K562 (cell line): ENCODE measurements at regions not wholly inside any gene's neighbourhood (a gene's known extent, or its start where the extent isn't known, plus 50 kb on each side); places are given as distances from the start of the nearest gene placed in this dataset.

Experiments used
- ATAC-seq: fragments of 200-7000 bp; cut with Tn5 transposase; 3 replicates; pipeline ENCODE4 v1.9.1; 2020; ENCODE audit warnings: moderate library complexity
- BruUV-seq: library from RNA; stranded (reverse); fragments of 400-500 nt; replicated peaks from 2 replicates; lab custom pipeline; 2021; lab: Mats Ljungman, UMichigan
- CTCF ChIA-PET: fragments of 300-600 bp; formaldehyde crosslinking; extraction: SDS; loops from one replicate; lab custom pipeline; 2021; ENCODE audit warnings: low intra/inter-chr PET ratio; lab: Yijun Ruan, JAX
- POLR2A ChIA-PET: fragments of 300-600, 350-650 bp; sonication (Branson Sonifier 250); formaldehyde crosslinking; extraction: SDS; loops from one replicate; lab custom pipeline; 2021; ENCODE audit warnings: antibody characterized with exemption, inconsistent platforms; lab: Yijun Ruan, JAX
- DNase-seq, 4 experiments: peaks; one replicate each; pipeline versions ENCODE4 v3.0.0 to v3.0.0-alpha.2; 2011 to 2018; ENCODE audit warnings: low spot score in 3 of 4, mixed read lengths in 3 of 4; ENCODE audit errors: extremely low read depth in 1 of 4
- FAIRE-seq: peaks from 2 replicates; lab custom pipeline; 2011; peaks lifted over from hg19 to GRCh38; lab: Jason Lieb, UNC
- H2AFZ ChIP-seq: 2 replicates; pipeline ENCODE4 v1.6.0; 2011; ENCODE audit warnings: low read depth, low read length, control low read depth, inconsistent platforms
- H3K27ac ChIP-seq: fragments of 200-600 bp; 3 replicates; pipeline ENCODE4 v1.8.0; 2011; ENCODE audit warnings: low read depth, mild to moderate bottlenecking, control low read depth, inconsistent platforms, low read length, moderate library complexity, mixed read lengths; ENCODE audit errors: extremely low read depth
- H3K27me3 ChIP-seq, 2 experiments: fragments of 300-600 bp in 1 of 2; 2 replicates in 1 of 2; 3 replicates in 1 of 2; pipeline versions ENCODE4 v1.6.0 to v1.8.0; 2011; ENCODE audit warnings: inconsistent platforms in 2 of 2, low read length in 2 of 2, mild to moderate bottlenecking in 1 of 2, mixed read lengths in 1 of 2, moderate library complexity in 1 of 2; ENCODE audit not compliant: control insufficient read depth in 2 of 2, insufficient read depth in 2 of 2
- H3K36me3 ChIP-seq: fragments of 300-600 bp; 3 replicates; pipeline ENCODE4 v1.8.0; 2011; ENCODE audit warnings: mild to moderate bottlenecking, low read length, inconsistent platforms; ENCODE audit not compliant: control insufficient read depth, insufficient read depth
- H3K4me1 ChIP-seq, 2 experiments: fragments of 200-600 bp in 1 of 2; replicated peaks in 1 of 2; 2 replicates in 1 of 2; 3 replicates in 1 of 2; pipeline versions ENCODE4 v1.5.1 to v1.8.0; 2011; ENCODE audit warnings: inconsistent platforms in 2 of 2, low read length in 2 of 2, mild to moderate bottlenecking in 1 of 2, mixed read lengths in 1 of 2, moderate library complexity in 1 of 2; ENCODE audit not compliant: control insufficient read depth in 2 of 2, insufficient read depth in 2 of 2
- H3K4me2 ChIP-seq: 2 replicates; pipeline ENCODE4 v1.6.1; 2011; ENCODE audit warnings: low read length, control low read depth, inconsistent platforms, mixed read lengths; ENCODE audit not compliant: insufficient read depth
- H3K4me3 ChIP-seq: fragments of 200-600 bp; sonication (generic), shearing (Covaris generic); 2 replicates; pipeline ENCODE4 v1.5.1; 2016; ENCODE audit warnings: control low read depth, inconsistent platforms
- H3K79me2 ChIP-seq: fragments of 200-600 bp; 3 replicates; pipeline ENCODE4 v1.8.0; 2011; ENCODE audit warnings: low read length, inconsistent platforms; ENCODE audit not compliant: control insufficient read depth, insufficient read depth
- H3K9ac ChIP-seq, 2 experiments: 2 replicates each; pipeline versions ENCODE4 v1.6.0 to v1.6.1; 2011; ENCODE audit warnings: low read depth in 2 of 2, low read length in 2 of 2, control low read depth in 1 of 2, inconsistent platforms in 1 of 2, mild to moderate bottlenecking in 1 of 2, mixed read lengths in 1 of 2; ENCODE audit not compliant: insufficient read depth in 1 of 2
- H3K9me1 ChIP-seq: one replicate; pipeline ENCODE4 v1.6.0; 2011; ENCODE audit warnings: inconsistent platforms, mild to moderate bottlenecking, low read length, moderate library complexity; ENCODE audit not compliant: control insufficient read depth, insufficient read depth
- H3K9me3 ChIP-seq: replicated peaks from 2 replicates; pipeline ENCODE4 v1.5.1; 2011; ENCODE audit warnings: low read depth, low read length, inconsistent platforms; ENCODE audit not compliant: control insufficient read depth, insufficient read depth
- H4K20me1 ChIP-seq: replicated peaks from 2 replicates; pipeline ENCODE4 v1.6.1; 2011; ENCODE audit warnings: low read length, inconsistent platforms, mixed read lengths; ENCODE audit not compliant: control insufficient read depth, insufficient read depth
- ARID3B ChIP-seq: fragments of 250-450 bp; sonication (Bioruptor Pico); IDR thresholded peaks from 2 replicates; pipeline ENCODE4 v1.4.0; 2020; ENCODE audit warnings: borderline replicate concordance
- ATF7 ChIP-seq: fragments of 450-650 bp; IDR thresholded peaks from 2 replicates; pipeline ENCODE4 v1.7.1; 2014; ENCODE audit warnings: mild to moderate bottlenecking, moderate library complexity
- CBFA2T3 ChIP-seq: fragments of 450-650 bp; IDR thresholded peaks from 2 replicates; pipeline ENCODE4 v1.6.1; 2017
- CEBPB ChIP-seq: fragments of 450-650 bp; IDR thresholded peaks from 2 replicates; pipeline ENCODE4 v1.6.1; 2016; ENCODE audit warnings: missing genetic modification characterization, missing compliant biosample characterization
- GMEB1 ChIP-seq: fragments of 250-450 bp; sonication (Bioruptor Pico); IDR thresholded peaks from 2 replicates; pipeline ENCODE4 v1.4.0; 2020; ENCODE audit warnings: mild to moderate bottlenecking
- GTF2A2 ChIP-seq: IDR thresholded peaks from 2 replicates; pipeline ENCODE4 v1.6.1; 2016; ENCODE audit warnings: mild to moderate bottlenecking, missing genetic modification characterization, missing compliant biosample characterization
- LCOR ChIP-seq: sonication (generic); formaldehyde crosslinking; IDR thresholded peaks from 2 replicates; pipeline ENCODE4 v1.8.0; 2022; ENCODE audit warnings: mild to moderate bottlenecking, missing genetic modification reagents
- NFE2 ChIP-seq: IDR thresholded peaks from 2 replicates; pipeline ENCODE4 v1.6.1; 2014; ENCODE audit warnings: antibody characterized with exemption, low read depth
- RAD21 ChIP-seq, 2 experiments: fragments of 250-450 bp in 1 of 2; fragments of 450-650 bp in 1 of 2; sonication (Bioruptor Pico) in 1 of 2; formaldehyde crosslinking in 1 of 2; IDR thresholded peaks in 1 of 2; conservative IDR thresholded peaks in 1 of 2; 2 replicates each; pipeline versions ENCODE4 v1.4.0 to v1.8.0; 2020 to 2022; ENCODE audit warnings: mild to moderate bottlenecking in 2 of 2, moderate library complexity in 1 of 2
- RBM34 ChIP-seq: fragments of 200-400 bp; formaldehyde crosslinking; IDR thresholded peaks from 2 replicates; pipeline ENCODE4 v1.6.1; 2018; ENCODE audit warnings: low read length, borderline replicate concordance; ENCODE audit not compliant: insufficient read depth
- SNIP1 ChIP-seq: fragments of 450-650 bp; IDR thresholded peaks from 2 replicates; pipeline ENCODE4 v1.7.1; 2017; ENCODE audit warnings: low read depth, mild to moderate bottlenecking
- STAG1 ChIP-seq: sonication (generic); formaldehyde crosslinking; IDR thresholded peaks from 2 replicates; pipeline ENCODE4 v1.5.0; 2020; ENCODE audit warnings: missing genetic modification reagents, borderline replicate concordance
- ZNF224 ChIP-seq: sonication (generic); formaldehyde crosslinking; IDR thresholded peaks from 2 replicates; pipeline ENCODE4 v1.8.0; 2022; ENCODE audit warnings: mild to moderate bottlenecking, missing genetic modification reagents
- ZNF384 ChIP-seq: IDR thresholded peaks from 2 replicates; pipeline ENCODE4 v1.6.1; 2012; ENCODE audit warnings: low read depth, low read length, improper control_type of control experiment
- ZNF445 ChIP-seq: fragments of 250-450 bp; sonication (Bioruptor Pico); IDR thresholded peaks from 2 replicates; pipeline ENCODE4 v1.4.0; 2020; ENCODE audit warnings: low read depth, mild to moderate bottlenecking, moderate library complexity
- ZSCAN29 ChIP-seq: fragments of 450-650 bp; IDR thresholded peaks from 2 replicates; pipeline ENCODE4 v1.6.1; 2017
- WGBS: fragments of 100-300 bp; shearing (Covaris generic); methylation state at CpG from one replicate; pipeline ENCODE4 v1.1.6; 2016; ENCODE audit warnings: low coverage, mixed read lengths; ENCODE audit not compliant: insufficient coverage; ENCODE audit errors: missing lambda C conversion rate; 5-methylcytosine and 5-hydroxymethylcytosine counted together
- in situ Hi-C: fragments of 300-500 bp; cut with MboI; formaldehyde crosslinking; loops from 4 replicates; pipeline ENCODE4 v1.15.0; 2018; ENCODE audit warnings: inconsistent platforms, mixed read lengths
- intact Hi-C: fragments of 100-400 bp; cut with micrococcal nuclease; formaldehyde crosslinking; loops from 2 replicates; pipeline ENCODE4 v1.14.2; 2022

GRCh38 chr6:166106076-166106686 lies 61.5 kb downstream of the TBXT start:
- H3K4me3 ChIP-seq = no peak overlapping the region
- ChIA-PET CTCF (interaction anchor here (0.7 to 3.6 kb wide), 3 partner anchors 221 to 376 kb away, joined by 3 to 18 read pairs (median 3); no protein-coding TSS in a partner anchor), POLR2A (interaction anchor here (1.2 kb wide), 1 partner anchor 10 kb away, joined by 3 read pairs; no protein-coding TSS in a partner anchor)
- no peak overlapping the region for H3K4me2 ChIP-seq
- H3K27me3 ChIP-seq = no peaks in the 10 kb centered on the region
- no peaks in the 10 kb centered on the region for H3K9me3 ChIP-seq
- ATAC-seq (peak; percentile 95), FAIRE-seq (peak; percentile 97), DNase-seq (peak; percentile 56 to 75 (median 67))
- H3K9ac ChIP-seq = no peak overlapping the region
- intact Hi-C loops = loop anchor here (1.0 to 10.0 kb wide), 3 partner anchors 222 to 661 kb away; no protein-coding TSS in a partner anchor
- H3K79me2 ChIP-seq = no peaks in the 10 kb centered on the region
- no peak overlapping the region for H2AFZ ChIP-seq
- WGBS = 0% methylated on average over 11 of the region's 11 CpGs
- H3K27ac ChIP-seq = no peak overlapping the region
- no TSS peak for BruUV-seq
- no peaks in the 10 kb centered on the region for H3K36me3 ChIP-seq
- H3K4me1 ChIP-seq = no peaks in the 10 kb centered on the region
- H3K9me1 ChIP-seq = no peaks in the 10 kb centered on the region
- H4K20me1 ChIP-seq = 0 out of 2 replicates have a peak, but pooled peaks cover 3% of the 10 kb centered on the region
- in situ Hi-C loops = no loop called here
- TF ChIP-seq ZNF224 (CRISPR knock-in tag) (no peak), LCOR (no peak), GTF2A2 (tag) (no peak), STAG1 (CRISPR knock-in tag) (peak; percentile 80; the same call in 1 of the 2 replicates), ZNF445 (no peak), ATF7 (0 out of 2 replicates have a peak, but pooled peaks have one; percentile 22), RAD21 (CRISPR knock-in tag; conservative IDR thresholded peaks at IDR 0.05 in 1 of 2, IDR thresholded peaks at IDR 0.05 in 1 of 2) (peak; percentile 88 to 95), CEBPB (tag) (no peak), ARID3B (CRISPR knock-in tag) (no peak), RBM34 (no peak), GMEB1 (CRISPR knock-in tag) (no peak), NFE2 (no peak), SNIP1 (no peak), ZSCAN29 (no peak), CBFA2T3 (no peak), ZNF384 (no peak)
